ENCODE measurements at regions not wholly inside any gene's neighbourhood (a gene's known extent, or its start where the extent isn't known, plus 50 kb on each side); places are given as distances from the start of the nearest gene placed in this dataset.
A peak's percentile ranks its signal among the peaks of the same experiment; 100 is the strongest.
"Not testable (repeated sequence)": the region's sequence is repeated elsewhere in the genome, so short reads cannot be mapped to it uniquely, and the experiment has no call there.

DNA sequence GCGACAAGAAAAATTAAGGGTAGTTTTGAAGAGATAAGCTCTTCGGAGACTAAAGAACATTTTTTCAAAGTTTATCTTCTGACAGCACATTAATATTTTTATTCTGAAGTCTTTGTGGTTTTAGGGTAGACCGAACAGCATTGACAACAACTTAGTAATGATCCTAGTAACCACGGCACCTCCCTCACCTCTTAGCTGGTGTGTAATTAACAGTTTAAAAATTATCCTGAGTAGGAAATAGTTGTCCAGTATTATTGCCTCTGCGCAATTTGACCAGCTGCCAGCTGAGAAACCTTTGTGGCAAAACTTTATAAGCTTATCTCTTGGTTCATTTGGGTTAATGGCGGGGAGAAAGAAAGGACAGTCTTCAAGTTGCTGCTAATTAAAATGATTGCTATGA is 213.6 kb downstream of the CBLL2 start:
- DNase-seq (ENCODE audit: extremely low read depth in 1 of 11, low read depth in 9 of 11, low spot score in 4 of 11), result no peak

- no peak for DNase-seq (ENCODE audit: extremely low read depth in 1 of 11, low read depth in 9 of 11, low spot score in 4 of 11)
Observed at GRCh38 chrX:22516893-22517292, 244.2 kb downstream of the CBLL2 start.

DNA sequence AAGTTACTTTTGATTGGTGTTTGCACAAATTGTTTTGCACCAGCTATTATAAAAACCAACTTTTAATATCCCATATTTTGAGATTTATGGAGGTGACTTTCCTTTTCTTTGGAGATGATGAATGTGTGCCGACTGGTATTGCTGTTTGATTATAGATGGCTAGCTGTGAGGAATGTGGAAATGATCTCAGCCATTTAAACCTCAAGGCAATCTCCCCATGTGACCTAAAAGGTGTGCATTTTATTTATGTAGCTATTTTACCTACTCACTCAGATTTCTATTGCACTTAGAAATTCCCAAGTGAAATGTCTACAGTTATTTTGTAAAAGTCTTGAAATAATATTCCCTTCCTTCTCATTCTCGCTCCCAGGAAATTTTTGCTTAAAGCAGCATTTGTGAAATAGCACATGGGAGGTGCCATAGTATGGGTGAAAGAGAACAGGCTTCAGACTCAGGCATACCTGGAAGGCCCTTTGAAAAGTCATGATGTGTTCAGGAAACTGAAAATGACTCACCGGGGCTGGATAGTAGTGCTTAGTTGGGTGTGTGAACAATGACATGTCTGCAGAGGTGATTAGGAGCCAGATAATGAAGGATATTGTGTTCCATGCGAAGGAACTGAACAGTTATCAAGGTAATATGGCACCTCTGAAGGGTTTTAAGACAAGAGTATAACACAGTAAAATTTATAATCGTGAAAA is 247.6 kb downstream of the CBLL2 start:
- peak in 1 of 11 donors; percentile 2 for DNase-seq (ENCODE audit: extremely low read depth in 1 of 11, low read depth in 9 of 11, low spot score in 4 of 11)

- no peak for DNase-seq (ENCODE audit: extremely low read depth in 1 of 11, low read depth in 9 of 11, low spot score in 4 of 11)
Observed at GRCh38 chrX:22526339-22526738, 253.6 kb downstream of the CBLL2 start.

DNA sequence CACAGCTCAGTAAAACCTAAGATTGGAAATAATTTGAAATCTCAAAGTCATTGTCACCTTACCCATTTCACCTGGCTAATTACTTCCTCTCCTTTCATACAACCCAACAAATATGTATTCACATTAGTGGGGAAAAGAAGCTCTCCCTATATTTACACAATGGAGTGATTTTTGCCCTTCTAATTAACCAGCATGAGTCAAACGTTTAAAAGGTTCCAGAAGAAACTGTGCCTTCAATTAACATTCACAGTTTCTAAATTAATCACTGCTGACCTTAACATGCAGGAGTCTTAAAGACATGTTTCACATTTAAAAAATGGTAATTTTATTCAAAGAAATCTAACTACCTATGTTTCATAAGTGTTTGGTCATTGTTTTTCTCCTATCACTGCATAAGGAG is 254.6 kb downstream of the CBLL2 start:
- no peak for DNase-seq (ENCODE audit: extremely low read depth in 1 of 11, low read depth in 9 of 11, low spot score in 4 of 11)

DNA sequence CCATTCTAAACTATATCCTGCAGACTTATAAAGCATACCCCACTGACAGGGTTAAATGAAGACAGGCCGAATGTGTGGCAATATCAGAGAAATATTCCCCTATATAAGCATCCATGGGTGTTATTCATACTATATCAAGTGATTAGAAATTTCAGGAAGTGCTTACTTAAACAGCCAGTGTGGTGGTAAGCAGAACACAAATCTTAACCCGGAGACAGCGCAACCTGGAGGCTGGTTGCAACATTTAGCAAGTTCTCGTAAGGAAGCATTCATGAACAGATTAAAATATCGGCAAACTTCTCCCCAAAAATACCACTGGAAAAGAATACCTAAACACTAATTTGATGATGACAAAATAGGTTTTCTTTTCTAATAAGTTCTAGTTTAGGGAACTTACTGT is 261.2 kb downstream of the CBLL2 start:
- no peak for DNase-seq (ENCODE audit: extremely low read depth in 1 of 11, low read depth in 9 of 11, low spot score in 4 of 11)

DNA sequence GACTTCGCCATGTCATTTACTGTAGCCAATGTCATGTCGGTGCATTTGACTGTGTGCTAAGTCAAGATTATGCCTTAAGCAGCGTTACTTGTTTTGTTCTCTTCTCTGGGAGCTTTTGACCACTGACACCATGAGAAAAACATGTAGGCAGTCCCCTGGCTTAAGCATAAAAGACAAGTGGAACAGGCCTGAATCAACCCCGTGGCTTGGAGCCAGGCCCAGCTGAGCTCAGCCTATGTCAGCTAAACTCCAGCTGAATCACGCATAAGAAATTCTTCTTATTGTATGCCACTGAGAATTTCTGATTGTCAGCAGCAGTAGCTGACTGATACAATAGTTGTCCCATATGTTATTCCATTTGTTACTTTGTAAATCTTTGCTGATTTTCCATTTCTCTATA is 261.9 kb downstream of the CBLL2 start:
- no peak for DNase-seq (ENCODE audit: extremely low read depth in 1 of 11, low read depth in 9 of 11, low spot score in 4 of 11)

DNA sequence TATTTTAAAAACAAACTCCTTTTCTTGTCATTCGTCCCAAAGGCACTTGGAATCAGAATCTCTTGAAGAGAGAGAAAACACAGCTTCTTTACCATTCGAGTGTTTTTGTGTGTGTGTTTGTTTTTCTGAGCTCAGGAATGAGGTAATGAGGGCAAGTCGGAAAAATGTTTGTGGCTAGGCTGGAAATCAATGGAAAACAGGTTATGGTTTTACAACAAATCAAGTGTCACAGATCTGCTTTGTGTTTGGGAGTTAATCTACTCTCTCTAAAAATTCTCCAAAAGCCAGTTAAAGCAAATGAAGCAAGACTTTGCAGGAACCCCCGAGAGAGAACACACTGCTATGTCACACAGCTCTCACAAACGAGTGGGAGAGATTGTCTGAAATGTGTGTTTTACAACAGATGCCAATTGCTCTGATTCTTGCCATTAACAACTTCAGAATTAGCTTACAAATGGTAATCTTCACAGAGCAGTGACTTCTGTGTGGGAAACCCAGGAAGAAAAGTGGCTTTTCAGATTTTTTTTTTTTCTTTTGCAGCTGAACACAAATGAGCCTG is 264.1 kb downstream of the CBLL2 start:
- DNase-seq (ENCODE audit: extremely low read depth in 1 of 11, low read depth in 9 of 11, low spot score in 4 of 11), result no peak

DNA sequence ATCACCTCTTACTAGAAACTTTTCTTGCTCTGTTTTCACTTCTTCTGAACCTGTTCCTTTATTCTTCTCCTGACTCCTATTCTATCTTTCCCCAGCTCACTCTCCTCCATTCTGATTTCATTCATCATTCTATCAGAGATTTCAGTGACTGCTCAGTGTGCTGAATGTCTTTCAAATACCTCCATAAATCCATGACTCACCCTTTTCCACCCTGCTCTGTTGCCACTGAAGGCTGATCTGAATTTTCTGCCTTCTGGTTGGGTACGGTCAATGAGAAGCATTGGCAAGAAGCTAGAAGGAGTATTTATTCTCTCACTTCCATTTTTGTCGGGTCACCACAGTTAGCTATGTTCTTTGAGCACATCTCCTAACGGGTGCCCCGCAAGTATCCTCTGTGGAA is 265.9 kb downstream of the CBLL2 start:
- no peak for DNase-seq (ENCODE audit: extremely low read depth in 1 of 11, low read depth in 9 of 11, low spot score in 4 of 11)

DNA sequence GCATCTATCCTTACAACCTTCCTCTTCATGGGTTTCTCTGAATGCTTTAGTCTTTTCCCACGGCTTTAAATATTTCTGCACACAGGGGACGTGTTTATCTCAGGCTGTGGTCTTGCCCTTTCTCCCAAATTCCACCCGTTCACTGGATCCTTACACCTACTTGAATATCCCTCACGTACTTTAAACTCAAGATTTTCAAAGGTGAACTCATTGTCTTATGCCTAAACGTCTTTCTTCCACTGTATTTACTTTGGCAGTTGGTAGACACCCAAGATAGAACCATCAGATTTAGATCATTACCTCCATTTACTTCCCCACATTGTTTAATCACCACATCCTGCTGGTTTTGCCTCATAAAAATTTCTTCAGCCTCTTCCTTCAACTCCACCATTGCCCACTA is 269.2 kb downstream of the CBLL2 start:
- DNase-seq (ENCODE audit: extremely low read depth in 1 of 11, low read depth in 9 of 11, low spot score in 4 of 11), result no peak

DNA sequence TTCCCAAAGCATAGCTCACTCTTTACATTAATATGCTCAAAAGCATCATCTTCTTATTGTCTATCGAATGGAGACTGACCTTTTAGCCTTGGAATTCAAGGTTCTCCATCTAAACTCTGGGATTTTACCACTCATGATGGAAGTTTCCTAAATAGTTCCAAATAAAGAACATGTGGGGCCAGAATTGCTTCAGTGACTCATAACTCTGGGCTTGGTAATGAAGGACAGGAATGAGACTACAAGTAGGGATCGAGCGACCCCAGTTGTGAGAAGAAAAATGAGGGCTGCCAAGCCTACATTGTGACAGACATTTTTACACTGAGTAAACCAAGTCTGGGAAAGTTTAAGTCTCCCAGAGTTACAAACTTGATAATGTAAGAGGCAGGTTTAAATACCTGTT is 269.9 kb downstream of the CBLL2 start:
- no peak for DNase-seq (ENCODE audit: extremely low read depth in 1 of 11, low read depth in 9 of 11, low spot score in 4 of 11)

DNA sequence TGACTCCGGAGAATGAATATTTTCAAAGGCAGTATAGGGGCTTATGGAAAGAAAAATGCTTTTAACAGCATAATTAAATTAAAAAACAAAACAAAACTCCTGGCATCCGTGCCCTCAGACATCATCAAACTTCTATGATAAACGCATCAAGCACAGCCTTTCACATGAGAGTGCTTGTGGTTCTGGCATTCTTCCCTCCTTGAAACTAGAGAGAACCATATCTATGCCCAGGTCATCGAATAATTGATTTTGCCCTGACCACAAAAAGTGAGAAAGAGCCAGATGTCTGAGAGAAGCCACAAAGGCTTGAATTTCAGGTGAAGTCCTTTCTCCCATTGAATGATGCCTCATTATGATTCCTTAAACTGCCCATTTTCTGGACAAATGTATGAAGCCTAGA is 286.8 kb downstream of the CBLL2 start:
- no peak for DNase-seq (ENCODE audit: extremely low read depth in 1 of 11, low read depth in 9 of 11, low spot score in 4 of 11)

DNA sequence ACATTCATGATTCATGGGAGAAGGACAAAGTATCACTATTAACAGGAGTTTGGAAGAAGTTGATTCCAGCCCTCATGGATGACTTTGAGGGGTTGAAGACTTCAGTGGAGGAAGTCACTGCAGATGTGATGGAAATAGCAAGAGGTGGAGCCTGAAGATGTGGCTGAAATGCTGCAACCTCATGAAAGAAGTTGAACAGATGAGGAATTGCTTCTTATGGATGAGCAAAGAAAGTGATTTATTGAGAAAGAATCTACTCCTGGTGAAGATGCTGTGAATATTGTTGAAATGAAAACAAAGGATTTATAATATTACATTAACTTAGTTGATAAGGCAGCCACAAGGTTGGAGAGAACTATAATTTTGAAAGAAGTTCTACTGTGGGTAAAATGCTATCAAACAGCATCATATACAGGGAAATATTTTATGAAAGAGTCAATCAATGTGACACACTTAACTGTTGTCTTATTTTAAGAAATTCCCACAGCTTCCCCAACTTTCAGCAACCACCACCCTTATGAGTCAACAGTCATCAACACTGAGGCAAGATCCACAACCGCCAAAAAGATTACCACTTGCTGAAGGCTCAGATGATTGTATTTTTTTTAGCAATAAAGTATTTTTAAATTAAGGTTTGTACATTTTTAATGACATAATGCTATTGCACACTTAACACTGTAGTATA is 302.6 kb downstream of the CBLL2 start:
- DNase-seq (ENCODE audit: extremely low read depth in 1 of 11, low read depth in 9 of 11, low spot score in 4 of 11), result no peak

DNA sequence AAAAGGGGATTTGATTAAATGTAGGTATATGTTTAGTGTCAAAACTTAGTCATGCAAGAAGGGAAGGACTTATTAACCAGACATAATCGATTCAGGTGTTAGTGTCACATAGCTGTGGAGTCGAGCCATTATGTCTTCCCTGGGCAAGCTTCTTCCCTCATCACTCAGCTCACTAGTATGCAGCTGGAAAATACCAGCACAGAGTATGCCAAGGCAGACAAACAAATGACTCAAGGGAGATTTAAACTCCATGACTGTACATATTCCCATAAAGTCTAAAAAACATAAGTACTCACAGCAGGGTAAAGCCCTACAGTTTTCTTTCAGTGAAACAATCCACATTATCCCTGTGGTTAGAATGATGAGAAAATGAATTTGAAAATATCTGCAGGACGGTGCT is 304.5 kb downstream of the CBLL2 start:
- no peak for DNase-seq (ENCODE audit: extremely low read depth in 1 of 11, low read depth in 9 of 11, low spot score in 4 of 11)

DNA sequence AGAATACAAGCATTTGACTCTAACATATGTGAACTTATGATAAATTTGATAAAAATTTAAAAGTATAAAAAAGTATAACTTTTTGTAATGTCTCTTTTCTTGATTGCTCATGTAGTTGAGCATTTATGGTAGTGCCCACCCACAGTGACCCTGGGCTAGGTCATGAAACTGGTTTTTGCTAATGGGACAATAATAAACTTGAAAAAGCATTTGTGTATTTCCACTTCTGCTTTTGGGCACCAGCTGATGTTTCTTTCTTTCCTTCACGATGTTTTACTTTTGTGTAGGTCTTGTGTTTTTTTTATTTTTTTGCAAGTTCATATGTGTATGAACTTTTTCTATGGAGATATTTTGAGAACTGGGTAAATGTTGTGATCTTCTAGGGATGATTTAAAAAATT is 313.1 kb downstream of the CBLL2 start:
- DNase-seq (ENCODE audit: extremely low read depth in 1 of 11, low read depth in 9 of 11, low spot score in 4 of 11), result no peak

GRCh38 chrX:22589845-22590244 is 317.1 kb downstream of the CBLL2 start:
- DNase-seq (ENCODE audit: extremely low read depth in 1 of 11, low read depth in 9 of 11, low spot score in 4 of 11), result no peak

DNA sequence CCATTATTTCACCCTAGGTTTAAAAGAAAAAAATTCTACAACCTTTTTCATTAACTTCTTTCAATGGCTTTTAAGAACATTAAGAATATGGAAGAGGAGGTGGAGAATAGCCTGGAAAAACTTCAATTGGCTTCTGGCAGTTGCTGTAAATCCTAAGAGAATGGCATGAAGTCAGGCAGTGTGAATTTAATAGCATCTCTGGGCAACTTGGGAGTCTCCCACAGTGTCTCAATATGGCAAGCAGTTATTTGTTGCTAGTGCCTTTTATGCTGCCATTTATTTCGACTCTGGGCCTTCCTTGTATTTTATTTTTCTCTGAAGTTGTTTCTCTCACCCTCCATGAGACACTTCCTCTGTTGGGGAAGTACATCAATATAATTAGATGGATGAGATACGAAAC is 322.1 kb downstream of the CBLL2 start:
- no peak for DNase-seq (ENCODE audit: extremely low read depth in 1 of 11, low read depth in 9 of 11, low spot score in 4 of 11)

GRCh38 chrX:22603060-22603459 is 330.3 kb downstream of the CBLL2 start:
- DNase-seq (ENCODE audit: extremely low read depth in 1 of 11, low read depth in 9 of 11, low spot score in 4 of 11), result no peak

GRCh38 chrX:22609452-22609851 is 336.7 kb downstream of the CBLL2 start:
- not testable (repeated sequence) for DNase-seq (ENCODE audit: extremely low read depth in 1 of 11, low read depth in 9 of 11, low spot score in 4 of 11)

DNA sequence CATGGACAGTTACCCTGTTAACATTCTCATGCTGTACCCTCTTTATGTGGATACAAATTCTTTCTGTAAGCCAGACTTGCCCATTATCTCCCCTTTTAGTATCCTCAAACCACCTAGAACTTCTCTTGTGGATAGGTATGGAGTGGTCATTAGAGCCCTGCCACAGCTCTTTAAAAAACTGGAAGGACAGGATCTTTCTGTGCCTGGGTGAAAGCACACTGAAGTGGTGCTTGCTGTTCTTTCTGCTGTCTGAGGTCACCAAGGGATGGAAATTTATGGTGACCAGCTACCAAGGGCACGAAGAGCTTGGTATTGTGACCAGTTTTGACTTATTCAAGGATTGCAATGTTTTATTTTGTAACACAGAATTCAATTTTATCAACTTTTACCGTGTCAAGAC is 344.2 kb downstream of the CBLL2 start:
- no peak for DNase-seq (ENCODE audit: extremely low read depth in 1 of 11, low read depth in 9 of 11, low spot score in 4 of 11)

- DNase-seq (ENCODE audit: extremely low read depth in 1 of 11, low read depth in 9 of 11, low spot score in 4 of 11), result no peak
Observed at GRCh38 chrX:22627576-22627975, 354.9 kb downstream of the CBLL2 start.

Data from renal cortex interstitium (tissue), 11 donors.